OCI-LY3 (cell line): ENCODE measurements at regions not wholly inside any gene's neighbourhood (a gene's known extent, or its start where the extent isn't known, plus 50 kb on each side); places are given as distances from the start of the nearest gene placed in this dataset.
A peak's percentile ranks its signal among the peaks of the same experiment; 100 is the strongest.

ENCODE experiments used
- H2AFZ ChIP-seq: fragments of 200-600, 300-600 bp; shearing (Covaris generic); 2 replicates; pipeline ENCODE4 v1.6.0; 2014; ENCODE audit warnings: antibody characterized with exemption, low read depth, low read length
- H3K27ac ChIP-seq: fragments of 200-600, 300-600 bp; sonication (generic); 2 replicates; pipeline ENCODE4 v1.5.1; 2014; ENCODE audit warnings: mild to moderate bottlenecking, low read length, moderate library complexity, mixed read lengths
- H3K27me3 ChIP-seq: fragments of 200-600, 300-600 bp; sonication (generic); 2 replicates; pipeline ENCODE4 v1.6.1; 2014; ENCODE audit warnings: low read depth, low read length, mixed read lengths
- H3K36me3 ChIP-seq: fragments of 200-600, 300-600 bp; sonication (generic); replicated peaks from 2 replicates; pipeline ENCODE3; 2014; ENCODE audit warnings: low read depth, low read length, mixed read lengths
- H3K4me1 ChIP-seq: fragments of 300-600, 200-600 bp; sonication (generic); 2 replicates; pipeline ENCODE4 v1.6.1; 2014; ENCODE audit warnings: low read length, mixed read lengths
- H3K4me2 ChIP-seq: fragments of 200-600, 300-600 bp; sonication (generic); 2 replicates; pipeline ENCODE4 v1.6.1; 2014; ENCODE audit warnings: low read length, mixed read lengths
- H3K4me3 ChIP-seq: fragments of 300-600, 200-600 bp; sonication (generic); 2 replicates; pipeline ENCODE4 v1.5.1; 2014; ENCODE audit warnings: antibody characterized with exemption, mild to moderate bottlenecking, low read length, moderate library complexity
- H3K79me2 ChIP-seq: fragments of 300-600, 200-600 bp; shearing (Covaris generic); 2 replicates; pipeline ENCODE4 v1.6.1; 2014; ENCODE audit warnings: mild to moderate bottlenecking, low read length, mixed read lengths
- H3K9ac ChIP-seq: fragments of 300-600, 200-600 bp; shearing (Covaris generic); 2 replicates; pipeline ENCODE4 v1.6.0; 2014; ENCODE audit warnings: mild to moderate bottlenecking, low read length, moderate library complexity
- H3K9me3 ChIP-seq: fragments of 200-600, 300-600 bp; shearing (Covaris generic); 2 replicates; pipeline ENCODE4 v1.6.1; 2014; ENCODE audit warnings: low read length, mixed read lengths; ENCODE audit not compliant: insufficient read depth
- H4K20me1 ChIP-seq: fragments of 200-600, 300-600 bp; sonication (generic); 2 replicates; pipeline ENCODE4 v1.6.1; 2016; ENCODE audit warnings: low read length, mixed read lengths; ENCODE audit not compliant: insufficient read depth
- CTCF ChIP-seq: fragments of 200-600, 300-600 bp; sonication (generic); IDR thresholded peaks from 2 replicates; pipeline ENCODE4 v1.5.1; 2014; ENCODE audit warnings: antibody characterized with exemption, low read length, low read depth
- EZH2phosphoT487 ChIP-seq: fragments of 200-600 bp; shearing (Covaris generic); IDR thresholded peaks from 2 replicates; pipeline ENCODE4 v1.6.1; 2018; ENCODE audit warnings: antibody characterized with exemption, mixed run types, low read depth

- Histone ChIP-seq H3K4me3 (no peak overlapping the region), H3K79me2 (no peaks in the 10 kb centered on the region), H4K20me1 (no peaks in the 10 kb centered on the region), H3K27ac (no peak overlapping the region), H3K9ac (no peak overlapping the region), H3K4me1 (no peaks in the 10 kb centered on the region), H2AFZ (no peak overlapping the region), H3K36me3 (no peaks in the 10 kb centered on the region), H3K9me3 (no peaks in the 10 kb centered on the region), H3K4me2 (no peak overlapping the region), H3K27me3 (no peaks in the 10 kb centered on the region)
- no peak for TF ChIP-seq EZH2phosphoT487
Measured at GRCh38 chr2:204090021-204090420, 153.5 kb downstream of the ICOS start.

- Histone ChIP-seq H3K36me3 (no peaks in the 10 kb centered on the region), H3K9me3 (no peaks in the 10 kb centered on the region), H3K27me3 (no peaks in the 10 kb centered on the region), H3K9ac (no peak overlapping the region), H3K27ac (peak overlapping the region; percentile 40), H3K4me3 (peak overlapping the region; percentile 24), H2AFZ (peak overlapping the region; percentile 96), H4K20me1 (no peaks in the 10 kb centered on the region), H3K79me2 (no peaks in the 10 kb centered on the region), H3K4me1 (peaks cover 35% of the 10 kb centered on the region), H3K4me2 (peak overlapping the region; percentile 23)
- TF ChIP-seq CTCF (no peak), EZH2phosphoT487 (no peak)
Measured at GRCh38 chr2:204104811-204105210, 168.2 kb downstream of the ICOS start.

- Histone ChIP-seq H3K27ac (peak overlapping the region; percentile 79), H3K9ac (peak overlapping the region; percentile 79), H3K4me1 (peaks cover 51% of the 10 kb centered on the region), H3K36me3 (no peaks in the 10 kb centered on the region), H3K79me2 (no peaks in the 10 kb centered on the region), H3K9me3 (no peaks in the 10 kb centered on the region), H4K20me1 (no peaks in the 10 kb centered on the region), H3K4me3 (peak overlapping the region; percentile 75), H3K4me2 (peak overlapping the region; percentile 99), H3K27me3 (no peaks in the 10 kb centered on the region), H2AFZ (peak overlapping the region; percentile 95)
- TF ChIP-seq EZH2phosphoT487 (no peak), CTCF (peak; percentile 41; the same call in 1 of the 2 replicates)
Measured at GRCh38 chr2:204108330-204108751, 171.8 kb downstream of the ICOS start.

GRCh38 chr2:204108781-204109295, 172.3 kb downstream of the ICOS start:
- peaks cover 51% of the 10 kb centered on the region for H3K4me1 ChIP-seq
- peak overlapping the region; percentile 75 for H3K4me3 ChIP-seq
- H3K36me3 ChIP-seq, result no peaks in the 10 kb centered on the region
- peak overlapping the region; percentile 99 for H3K4me2 ChIP-seq
- H3K9me3 ChIP-seq, result no peaks in the 10 kb centered on the region
- H3K9ac ChIP-seq, result peak overlapping the region; percentile 79
- peak overlapping the region; percentile 79 for H3K27ac ChIP-seq
- H3K27me3 ChIP-seq, result no peaks in the 10 kb centered on the region
- no peaks in the 10 kb centered on the region for H4K20me1 ChIP-seq
- TF ChIP-seq CTCF, result no peak
- TF ChIP-seq EZH2phosphoT487, result no peak
- H3K79me2 ChIP-seq, result no peaks in the 10 kb centered on the region
- H2AFZ ChIP-seq, result peak overlapping the region; percentile 95
